HG03469 (cell line): ENCODE measurements at regions not wholly inside any gene's neighbourhood (a gene's known extent, or its start where the extent isn't known, plus 50 kb on each side); places are given as distances from the start of the nearest gene placed in this dataset.

Experiments used
- ATAC-seq: cut with Tn5 transposase; IDR thresholded peaks from one replicate; pipeline ENCODE4 v1.9.1; 2021; ENCODE audit warnings: mild to moderate bottlenecking, moderate library complexity, moderate number of reproducible peaks; ENCODE audit not compliant: unreplicated experiment

GRCh38 chr2:204454672-204455380, 90.4 kb upstream of the PARD3B start:
- no peak for ATAC-seq

GRCh38 chr2:204468746-204469429, 76.4 kb upstream of the PARD3B start:
- no peak for ATAC-seq

GRCh38 chr2:204470178-204470620, 75.1 kb upstream of the PARD3B start:
- no peak for ATAC-seq

- ATAC-seq: no peak
Measured at GRCh38 chr2:204470621-204471196, 74.6 kb upstream of the PARD3B start.

- ATAC-seq: no peak
Measured at GRCh38 chr2:204472375-204472774, 72.9 kb upstream of the PARD3B start.

GRCh38 chr2:204473224-204473623, 72.1 kb upstream of the PARD3B start:
- ATAC-seq: no peak

GRCh38 chr2:204475399-204475798, 69.9 kb upstream of the PARD3B start:
- no peak for ATAC-seq

GRCh38 chr2:204477358-204477950, 67.8 kb upstream of the PARD3B start:
- ATAC-seq: no peak

GRCh38 chr2:204479557-204479956, 65.7 kb upstream of the PARD3B start:
- no peak for ATAC-seq

GRCh38 chr2:204480676-204481075, 64.6 kb upstream of the PARD3B start:
- no peak for ATAC-seq

- no peak for ATAC-seq
Measured at GRCh38 chr2:204483608-204484081, 61.6 kb upstream of the PARD3B start.

- ATAC-seq: no peak
Measured at GRCh38 chr2:204486321-204486720, 59.0 kb upstream of the PARD3B start.

- ATAC-seq: no peak
Measured at GRCh38 chr2:204486805-204487204, 58.5 kb upstream of the PARD3B start.

- ATAC-seq: no peak
Measured at GRCh38 chr2:204487447-204488229, 57.6 kb upstream of the PARD3B start.

- no peak for ATAC-seq
Measured at GRCh38 chr2:204491528-204491927, 53.7 kb upstream of the PARD3B start.

GRCh38 chr2:204492417-204492816, 52.9 kb upstream of the PARD3B start:
- ATAC-seq: no peak

- ATAC-seq: no peak
Measured at GRCh38 chr2:204494681-204495080, 50.6 kb upstream of the PARD3B start.

- no peak for ATAC-seq
Measured at GRCh38 chr2:204495381-204495780, 49.9 kb upstream of the PARD3B start.
